GM18951 (cell line): ENCODE measurements at regions not wholly inside any gene's neighbourhood (a gene's known extent, or its start where the extent isn't known, plus 50 kb on each side); places are given as distances from the start of the nearest gene placed in this dataset.

ENCODE experiments used
- POLR2A ChIP-seq: IDR thresholded peaks from 4 replicates; pipeline ENCODE4 v1.6.1; 2011; ENCODE audit warnings: mild to moderate bottlenecking; ENCODE audit not compliant: insufficient read length, insufficient read depth; ENCODE audit errors: extremely low read depth
- in situ Hi-C: fragments of 300-500 bp; cut with MboI; formaldehyde crosslinking; loops from one replicate; pipeline ENCODE4 v1.12.0; 2022; ENCODE audit warnings: low sequenced_read_pairs, mixed read lengths, inconsistent platforms; ENCODE audit not compliant: unreplicated experiment

DNA sequence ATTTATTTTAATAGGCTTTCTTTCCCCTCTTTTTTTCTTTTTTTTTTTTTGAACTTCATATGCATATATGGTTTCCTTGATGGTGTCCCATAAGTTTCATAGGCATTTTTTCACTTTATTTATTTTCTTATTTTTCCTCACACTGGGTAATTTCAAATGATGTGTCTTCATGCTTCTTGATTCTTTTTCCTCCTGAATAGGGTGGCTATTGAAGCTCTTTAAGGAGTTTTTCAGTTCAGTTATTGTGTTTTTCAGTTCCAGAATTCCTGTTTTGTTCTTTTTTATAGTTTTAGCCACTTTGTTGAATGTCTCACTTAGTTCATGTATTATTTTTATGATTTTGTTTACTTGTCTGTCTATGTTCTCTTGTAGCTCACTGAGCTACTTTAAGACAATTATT lies 273.2 kb downstream of the NFKBIZ start:
- TF ChIP-seq POLR2A, result no peak
- in situ Hi-C loops, result no loop called here

DNA sequence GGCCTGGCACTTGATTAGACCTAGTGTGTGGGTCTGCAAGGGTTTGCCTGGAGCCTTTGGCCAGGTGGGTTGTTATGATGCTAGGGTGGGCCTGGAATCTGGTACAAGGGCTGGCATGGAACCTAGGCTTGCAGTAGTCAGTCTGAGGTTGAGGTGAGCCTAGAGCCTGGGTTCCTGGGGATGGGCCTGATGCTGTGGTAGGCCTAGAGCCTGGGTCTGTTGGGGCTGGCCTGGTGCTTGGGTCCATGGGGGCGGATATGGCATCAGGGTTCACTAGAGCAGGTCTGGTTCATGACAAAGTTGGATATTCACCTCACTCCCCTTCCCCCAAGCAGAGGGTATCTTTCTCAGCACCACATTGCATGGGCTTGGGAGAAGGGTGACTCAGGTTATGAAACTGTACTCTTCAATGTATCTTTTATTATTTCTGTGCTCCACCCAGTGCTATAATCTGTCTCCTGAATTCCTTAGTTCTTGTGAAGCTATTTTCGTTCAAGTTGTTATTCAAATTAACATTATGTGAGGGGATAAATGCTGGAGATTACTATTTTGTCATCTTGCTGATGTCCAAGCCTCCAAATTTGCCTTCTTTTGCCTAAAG lies 274.4 kb downstream of the NFKBIZ start:
- no peak for TF ChIP-seq POLR2A
- in situ Hi-C loops, result no loop called here

DNA sequence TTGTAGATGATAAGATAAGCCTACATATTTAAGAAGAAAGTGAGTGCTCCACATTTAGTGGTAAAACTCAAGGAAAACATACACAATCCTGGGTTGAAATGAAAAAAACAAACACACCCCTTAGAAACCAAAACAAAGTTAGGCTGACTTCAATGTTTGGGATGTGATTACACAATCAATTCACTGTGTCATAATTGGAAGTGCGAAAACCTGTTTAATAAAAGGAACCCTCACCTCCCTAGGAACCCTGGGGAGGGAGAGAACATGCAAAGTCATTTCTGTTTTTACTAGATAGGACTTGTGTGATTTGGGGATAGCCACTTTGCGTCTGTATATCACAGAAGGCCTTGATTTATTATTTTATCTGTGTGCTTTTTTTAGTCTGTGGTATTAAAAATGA lies 275.0 kb downstream of the NFKBIZ start:
- in situ Hi-C loops, result no loop called here
- TF ChIP-seq POLR2A, result no peak

- in situ Hi-C loops, result no loop called here
- no peak for TF ChIP-seq POLR2A
These were observed 275.4 kb downstream of the NFKBIZ start for GRCh38 chr3:102124704-102125103.

DNA sequence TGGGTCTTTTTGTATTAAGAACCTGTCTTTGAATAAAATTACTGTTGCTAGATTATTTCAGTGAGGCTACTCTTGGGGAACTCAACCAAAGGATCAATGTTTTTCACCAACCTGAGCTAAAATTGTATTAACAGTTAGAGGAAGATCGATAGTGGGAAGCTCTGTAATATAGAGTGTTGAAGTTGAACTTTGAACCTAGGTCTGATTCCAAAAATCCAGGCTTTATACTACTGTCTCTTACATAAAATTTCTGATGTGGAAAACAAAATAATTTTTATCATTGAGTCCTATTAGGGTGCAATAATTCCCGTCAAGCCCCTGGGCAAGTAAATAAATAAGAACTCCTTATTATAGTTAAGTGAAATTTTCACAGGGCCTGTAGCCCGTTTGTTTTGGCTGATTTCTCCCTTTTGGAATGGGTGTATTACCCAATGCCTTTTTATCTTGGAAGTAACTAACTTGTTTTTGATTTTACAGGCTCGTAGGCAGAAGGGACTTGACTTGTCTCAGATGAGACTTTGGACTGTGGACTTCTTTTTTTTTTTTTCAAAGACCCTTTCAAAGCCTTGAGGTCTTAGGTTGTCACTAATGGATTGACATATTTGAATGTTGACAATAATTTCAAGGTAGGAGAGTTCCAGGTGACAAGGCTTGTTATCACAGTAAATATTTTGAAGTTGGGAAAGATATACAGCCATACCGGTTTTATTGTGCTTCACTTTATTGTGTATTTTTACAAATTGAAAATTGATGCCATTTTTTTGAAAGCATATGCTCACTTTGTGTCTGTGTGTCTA lies 276.1 kb downstream of the NFKBIZ start:
- TF ChIP-seq POLR2A, result no peak
- in situ Hi-C loops, result no loop called here

- TF ChIP-seq POLR2A, result no peak
- in situ Hi-C loops, result no loop called here
These were observed 276.7 kb downstream of the NFKBIZ start for GRCh38 chr3:102125994-102126368.

- in situ Hi-C loops, result no loop called here
- TF ChIP-seq POLR2A, result no peak
These were observed 280.7 kb downstream of the NFKBIZ start for GRCh38 chr3:102129760-102130608.

DNA sequence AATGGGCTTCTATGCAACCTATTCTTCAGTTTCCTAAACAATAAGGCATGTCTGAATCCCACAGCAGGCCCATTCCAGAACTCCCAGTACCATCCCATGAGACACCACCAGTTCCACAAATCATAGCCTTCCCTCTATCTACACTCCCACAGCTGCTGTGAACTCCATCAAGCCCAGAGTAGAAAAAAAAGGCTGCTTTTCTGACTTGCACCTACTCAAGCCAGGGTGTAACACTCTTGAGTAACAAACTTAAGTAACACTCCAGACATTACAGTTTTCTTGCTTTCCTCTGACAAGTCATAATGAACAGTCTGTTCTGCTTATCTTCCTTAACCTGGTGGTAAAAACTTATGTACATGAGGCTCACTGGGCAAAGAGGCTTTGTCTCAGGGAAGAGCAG lies 283.1 kb downstream of the NFKBIZ start:
- TF ChIP-seq POLR2A, result no peak
- in situ Hi-C loops, result no loop called here

GRCh38 chr3:102133376-102133775 lies 284.1 kb downstream of the NFKBIZ start:
- TF ChIP-seq POLR2A, result no peak
- in situ Hi-C loops, result no loop called here

DNA sequence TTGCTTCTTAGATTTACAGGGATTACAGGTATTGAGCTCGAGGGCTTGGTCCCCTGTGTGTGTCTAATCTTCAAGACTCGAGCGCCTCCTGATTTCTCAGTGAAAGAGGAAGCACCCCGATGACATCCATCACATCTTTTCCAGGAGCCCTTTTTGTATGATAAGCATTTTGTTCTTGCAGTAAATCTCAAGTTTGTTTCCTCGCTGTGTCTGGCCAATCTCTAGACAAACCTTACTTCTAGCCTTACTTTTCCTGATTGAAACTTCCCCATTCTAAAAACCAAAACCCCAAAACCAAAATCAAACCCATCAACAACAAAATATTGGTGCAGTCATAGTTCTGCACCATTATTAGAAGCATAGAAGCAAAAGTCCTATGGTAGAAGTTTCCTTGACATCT lies 286.0 kb downstream of the NFKBIZ start:
- no peak for TF ChIP-seq POLR2A
- in situ Hi-C loops, result no loop called here

GRCh38 chr3:102136183-102136582 lies 286.9 kb downstream of the NFKBIZ start:
- in situ Hi-C loops, result no loop called here
- TF ChIP-seq POLR2A, result no peak

DNA sequence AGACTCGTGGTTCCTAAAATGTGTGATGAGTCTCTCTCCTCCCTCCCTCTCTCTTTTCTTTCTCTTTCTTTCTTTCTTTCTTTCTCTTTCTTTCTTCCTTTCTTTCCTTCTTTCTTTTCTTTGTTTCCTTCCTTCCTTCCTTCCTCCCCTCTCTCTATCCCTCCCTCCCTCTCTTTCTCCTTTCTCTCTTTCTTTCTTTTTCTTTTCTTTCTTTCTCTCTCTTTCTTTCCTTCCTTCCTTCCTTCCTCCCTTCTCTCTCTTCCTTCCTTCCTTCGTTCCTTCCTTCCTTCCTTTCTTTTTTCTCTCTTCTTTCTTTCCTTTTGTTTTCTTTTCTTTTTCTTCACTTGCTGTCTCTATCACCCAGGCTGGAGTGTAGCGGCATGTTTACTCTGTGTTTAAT lies 290.8 kb downstream of the NFKBIZ start:
- no peak for TF ChIP-seq POLR2A
- in situ Hi-C loops, result no loop called here

- TF ChIP-seq POLR2A, result no peak
- in situ Hi-C loops, result no loop called here
These were observed 292.0 kb downstream of the NFKBIZ start for GRCh38 chr3:102141096-102141927.
